Activated naive CD4-positive, alpha-beta T cell treated with anti-CD3 and anti-CD28 coated beads, Interleukin-2, amount 50 U/mL, for 16 hours (primary cell): ENCODE measurements at regions not wholly inside any gene's neighbourhood (a gene's known extent, or its start where the extent isn't known, plus 50 kb on each side); places are given as distances from the start of the nearest gene placed in this dataset.
"Not testable (repeated sequence)": the region's sequence is repeated elsewhere in the genome, so short reads cannot be mapped to it uniquely, and the experiment has no call there.

Experiments
- DNase-seq: peaks from one replicate; pipeline ENCODE4 v3.0.0-alpha.2; 2020

GRCh38 chr4:160523231-160523630 is 1420.4 kb downstream of the RAPGEF2 start:
- DNase-seq = no peak

GRCh38 chr4:160537681-160538080 is 1434.8 kb downstream of the RAPGEF2 start:
- no peak for DNase-seq

DNA sequence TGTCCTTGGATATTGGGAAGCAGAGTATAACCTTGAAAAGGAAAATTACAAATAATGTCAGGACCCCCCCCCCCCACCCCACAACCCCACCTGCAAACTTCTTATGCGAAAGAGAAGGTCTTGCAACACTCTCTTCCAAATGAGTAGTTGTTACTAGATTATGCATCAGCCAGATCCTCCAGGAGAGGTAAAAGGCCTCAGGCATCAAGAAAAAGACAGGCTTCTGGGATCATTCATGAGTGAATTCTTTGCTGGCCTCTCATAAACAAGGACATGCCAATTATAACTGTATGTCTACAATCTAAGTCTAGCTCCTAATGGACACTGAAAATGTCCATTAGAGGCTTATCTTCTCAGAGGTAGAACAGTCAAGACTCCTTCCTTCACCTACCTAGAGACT is 1443.3 kb downstream of the RAPGEF2 start:
- no peak for DNase-seq

DNA sequence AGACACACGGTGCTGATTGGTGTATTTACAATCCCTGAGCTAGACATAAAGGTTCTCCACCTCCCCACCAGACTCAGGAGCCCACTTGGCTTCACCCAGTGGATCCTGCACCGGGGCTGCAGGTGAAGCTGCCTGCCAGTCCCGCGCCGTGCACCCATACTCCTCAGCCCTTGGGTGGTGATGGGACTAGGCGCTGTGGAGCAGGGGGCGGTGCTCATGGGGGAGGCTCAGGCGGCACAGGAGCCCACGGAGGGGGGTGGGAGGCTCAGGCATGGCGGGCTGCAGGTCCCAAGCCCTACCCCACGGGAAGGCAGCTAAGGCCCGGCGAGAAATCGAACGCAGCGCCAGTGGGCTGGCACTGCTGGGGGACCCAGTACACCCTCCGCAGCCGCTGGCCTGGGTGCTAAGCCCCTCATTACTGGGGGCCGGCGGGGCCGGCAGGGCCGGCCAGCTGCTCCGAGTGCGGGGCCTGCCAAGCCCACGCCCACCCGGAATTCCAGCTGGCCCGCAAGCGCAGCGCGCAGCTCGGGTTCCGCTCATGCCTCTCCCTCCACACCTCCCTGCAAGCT is 1447.2 kb downstream of the RAPGEF2 start:
- not testable (repeated sequence) for DNase-seq

DNA sequence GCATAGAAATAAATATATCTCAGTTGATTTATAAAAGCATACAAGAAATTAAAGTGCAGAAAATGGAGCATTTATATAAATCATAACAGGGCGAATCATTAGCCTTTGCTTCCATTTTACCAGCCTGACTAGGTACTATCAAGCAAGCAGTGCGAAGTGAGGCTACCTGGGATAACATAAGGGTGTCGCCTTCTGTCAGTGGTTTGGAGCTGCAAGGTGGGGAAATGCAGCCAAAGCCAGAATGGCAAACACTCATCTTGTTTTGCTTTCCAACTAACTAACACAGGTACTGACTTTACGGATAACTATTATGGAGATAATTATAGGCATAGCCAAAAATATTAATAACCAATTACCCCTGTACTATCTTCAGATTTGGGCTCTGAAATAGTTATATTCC is 1459.8 kb downstream of the RAPGEF2 start:
- no peak for DNase-seq

GRCh38 chr4:160563552-160564282 is 1460.8 kb downstream of the RAPGEF2 start:
- DNase-seq = no peak

GRCh38 chr4:160567634-160568033 is 1464.8 kb downstream of the RAPGEF2 start:
- DNase-seq = no peak

- no peak for DNase-seq
These were observed 1467.4 kb downstream of the RAPGEF2 start for GRCh38 chr4:160570271-160570670.

GRCh38 chr4:160574272-160574671 is 1471.4 kb downstream of the RAPGEF2 start:
- not testable (repeated sequence) for DNase-seq

DNA sequence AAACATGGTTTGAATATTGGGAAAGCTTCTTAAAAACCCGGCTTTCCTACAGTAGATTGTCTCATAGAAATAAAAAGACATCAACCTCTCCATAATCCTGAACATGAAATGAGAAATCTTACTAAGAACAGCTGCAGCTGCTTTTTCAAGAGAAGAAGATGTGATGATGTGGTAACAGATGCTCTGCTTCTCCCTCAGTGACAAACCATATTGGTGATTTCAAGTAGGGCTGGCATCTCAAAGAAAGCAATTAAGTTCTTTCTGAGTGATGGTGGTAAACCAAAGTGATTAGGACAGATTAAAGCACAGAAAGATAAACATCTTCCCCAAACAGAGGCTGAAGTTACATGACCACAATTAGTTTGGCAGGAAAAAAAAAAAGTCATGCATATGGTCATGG is 1477.7 kb downstream of the RAPGEF2 start:
- DNase-seq = no peak

GRCh38 chr4:160592258-160592657 is 1489.4 kb downstream of the RAPGEF2 start:
- DNase-seq = no peak

- DNase-seq = no peak
These were observed 1492.8 kb downstream of the RAPGEF2 start for GRCh38 chr4:160595646-160596045.

DNA sequence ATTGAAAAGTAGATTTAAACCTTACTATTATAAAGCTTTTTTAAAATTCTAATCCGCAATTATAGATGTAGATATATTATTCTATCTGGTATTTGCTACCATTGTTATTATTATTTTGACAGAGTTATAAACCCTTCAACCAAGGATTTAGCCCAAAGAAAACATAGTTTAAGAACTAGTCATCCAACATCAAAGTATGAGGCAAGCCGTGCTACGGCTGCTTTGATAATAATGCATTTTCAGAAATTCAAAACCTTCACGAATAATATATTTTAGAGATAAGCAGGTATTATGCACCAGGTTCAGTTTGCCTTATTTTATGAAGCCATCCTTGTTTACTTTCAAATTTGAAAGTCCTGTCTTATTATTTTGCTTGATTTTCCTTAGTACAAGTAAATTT is 1501.7 kb downstream of the RAPGEF2 start:
- no peak for DNase-seq

DNA sequence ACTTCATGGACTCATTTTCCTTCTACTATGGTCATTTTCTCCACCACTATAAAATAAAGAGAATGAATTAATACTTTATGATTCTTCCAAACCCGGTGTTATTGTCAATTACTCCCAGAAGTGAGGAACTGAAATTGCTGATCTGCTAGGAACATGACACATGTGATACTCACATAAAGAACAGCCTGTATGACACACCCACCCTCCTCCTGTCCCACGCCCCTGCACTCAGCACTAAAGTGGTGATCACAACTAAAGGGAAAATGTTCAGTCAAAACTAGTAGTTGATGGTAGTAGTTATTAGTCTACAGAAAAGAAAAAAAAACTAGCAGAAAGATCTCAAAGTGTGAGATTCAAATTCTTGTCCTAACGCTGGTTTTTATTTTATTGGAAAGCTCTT is 1508.3 kb downstream of the RAPGEF2 start:
- DNase-seq = no peak

- no peak for DNase-seq
These were observed 1528.2 kb downstream of the RAPGEF2 start for GRCh38 chr4:160631044-160631443.

DNA sequence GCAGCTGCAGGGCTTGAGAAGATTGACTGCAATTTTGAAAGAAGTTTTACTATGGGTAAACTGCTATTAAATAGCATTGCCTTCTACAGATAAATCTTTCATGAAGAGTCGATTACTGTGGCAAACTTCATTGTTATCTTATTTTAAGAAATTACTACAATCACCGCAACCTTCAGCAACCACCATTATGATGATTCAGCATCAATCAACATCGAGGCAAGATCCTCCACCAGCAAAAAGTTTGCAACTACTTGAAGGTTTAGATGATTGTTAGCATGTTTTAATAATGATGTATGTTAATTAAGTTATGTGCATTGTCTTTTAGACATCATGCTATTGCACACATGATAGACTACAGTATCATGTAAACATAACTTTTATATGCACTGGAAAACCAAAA is 1511.0 kb downstream of the FSTL5 start:
- DNase-seq = no peak

- no peak for DNase-seq
These were observed 1488.2 kb downstream of the FSTL5 start for GRCh38 chr4:160675550-160675949.

- no peak for DNase-seq
These were observed 1478.1 kb downstream of the FSTL5 start for GRCh38 chr4:160685729-160686128.

GRCh38 chr4:160701671-160702070 is 1462.1 kb downstream of the FSTL5 start:
- no peak for DNase-seq

DNA sequence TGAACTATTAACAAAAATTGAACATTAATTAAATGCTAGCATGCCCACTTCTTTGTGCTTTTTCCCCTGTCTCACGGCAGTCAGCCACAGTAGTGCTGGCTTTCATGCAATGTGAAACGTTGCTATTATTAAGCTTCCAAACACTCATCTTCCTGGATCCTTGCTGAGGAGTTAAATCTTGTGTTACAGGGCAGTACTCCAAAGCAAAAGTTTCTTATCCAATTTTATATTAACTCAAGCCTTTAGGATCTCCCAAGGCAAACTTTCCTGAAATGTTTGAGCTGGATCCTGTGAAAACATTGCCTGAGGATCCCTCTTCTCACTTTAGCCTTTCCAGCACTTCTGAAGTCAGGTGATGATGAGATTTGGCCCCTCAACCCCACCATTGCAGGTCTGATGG is 1454.8 kb downstream of the FSTL5 start:
- no peak for DNase-seq

- no peak for DNase-seq
These were observed 1454.3 kb downstream of the FSTL5 start for GRCh38 chr4:160709546-160709945.

GRCh38 chr4:160716551-160716950 is 1447.2 kb downstream of the FSTL5 start:
- DNase-seq = no peak

DNA sequence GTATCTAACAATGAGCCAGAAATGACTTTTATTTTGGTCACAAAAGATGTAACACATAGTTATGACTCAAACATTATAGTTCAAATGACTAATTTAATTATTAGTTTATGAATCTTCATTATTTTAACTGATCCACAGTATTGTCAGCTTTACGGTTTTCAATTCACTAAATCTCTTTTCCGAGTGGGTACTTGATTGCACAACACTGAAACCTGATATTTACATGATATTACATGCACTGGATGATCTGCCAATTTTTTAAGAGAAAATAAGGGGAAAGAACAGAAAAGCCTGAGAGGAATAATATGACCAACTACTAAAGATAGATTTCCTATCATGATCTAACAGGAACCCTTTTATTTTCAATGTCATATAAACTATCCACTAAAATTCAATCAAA is 1446.0 kb downstream of the FSTL5 start:
- DNase-seq = no peak

- no peak for DNase-seq
These were observed 1439.7 kb downstream of the FSTL5 start for GRCh38 chr4:160724063-160724462.

GRCh38 chr4:160745126-160745525 is 1418.7 kb downstream of the FSTL5 start:
- no peak for DNase-seq
